Right atrium auricular region (tissue), 2 donors: ENCODE measurements at regions not wholly inside any gene's neighbourhood (a gene's known extent, or its start where the extent isn't known, plus 50 kb on each side); places are given as distances from the start of the nearest gene placed in this dataset.
"Not testable (repeated sequence)": the region's sequence is repeated elsewhere in the genome, so short reads cannot be mapped to it uniquely, and the experiment has no call there.

Source experiments
- DNase-seq: peaks from one replicate; pipeline ENCODE4 v3.0.0-alpha.2; 2019; ENCODE audit warnings: low spot score
- H3K27ac ChIP-seq, 2 donors: fragments of 200-600 bp; sonication (generic); 1 replicate in 1 of 2; 2 replicates in 1 of 2; pipeline ENCODE4 v1.5.1; 2016 to 2019
- H3K27me3 ChIP-seq, 2 donors: fragments of 200-600 bp; sonication (generic); one replicate each; pipeline versions ENCODE4 v1.5.1 to v1.6.0; 2017 to 2019
- H3K36me3 ChIP-seq: fragments of 200-600 bp; sonication (generic); one replicate; pipeline ENCODE4 v1.5.1; 2016
- H3K4me1 ChIP-seq, 2 donors: fragments of 200-600 bp; sonication (generic); one replicate each; pipeline versions ENCODE4 v1.5.1 to v1.6.0; 2017 to 2019
- H3K4me3 ChIP-seq, 2 donors: fragments of 200-600 bp; sonication (generic); 1 replicate in 1 of 2; 2 replicates in 1 of 2; pipeline ENCODE4 v1.5.1; 2017 to 2019; ENCODE audit warnings: mild to moderate bottlenecking in 1 of 2, moderate library complexity in 1 of 2
- H3K9me3 ChIP-seq, 2 donors: fragments of 200-600 bp; sonication (generic); one replicate each; pipeline ENCODE4 v1.5.1; 2019
- CTCF ChIP-seq, 2 donors: fragments of 200-600 bp; sonication (generic); IDR thresholded peaks; one replicate each; pipeline ENCODE4 v1.5.1; 2019; ENCODE audit warnings: antibody characterized with exemption in 2 of 2

GRCh38 chr6:27806981-27807440, 105.2 kb downstream of the OR2B2 start:
- H3K27ac ChIP-seq: peak overlapping the region; percentile 81 to 84
- TF ChIP-seq CTCF (IDR thresholded peaks at IDR 0.05): no peak
- H3K9me3 ChIP-seq: no peaks in the 10 kb centered on the region
- no peak for DNase-seq
- H3K4me3 ChIP-seq: peak overlapping the region; percentile 55 to 60
- H3K4me1 ChIP-seq: no peaks in the 10 kb centered on the region
- no peaks in the 10 kb centered on the region for H3K36me3 ChIP-seq
- no peaks in the 10 kb centered on the region for H3K27me3 ChIP-seq

- H3K27ac ChIP-seq: no peak overlapping the region
- no peak for DNase-seq
- H3K27me3 ChIP-seq: no peaks in the 10 kb centered on the region
- no peak for TF ChIP-seq CTCF (IDR thresholded peaks at IDR 0.05)
- no peaks in the 10 kb centered on the region for H3K9me3 ChIP-seq
- H3K4me3 ChIP-seq: no peak overlapping the region
- H3K36me3 ChIP-seq: no peaks in the 10 kb centered on the region
- no peaks in the 10 kb centered on the region for H3K4me1 ChIP-seq
Observed at GRCh38 chr6:27805347-27805746, 106.8 kb downstream of the OR2B2 start.

- DNase-seq: no peak
- Histone ChIP-seq H3K27me3 (no peaks in the 10 kb centered on the region), H3K4me1 (no peaks in the 10 kb centered on the region), H3K27ac (no peak overlapping the region), H3K4me3 (no peak overlapping the region), H3K36me3 (no peaks in the 10 kb centered on the region), H3K9me3 (no peaks in the 10 kb centered on the region)
- TF ChIP-seq CTCF (IDR thresholded peaks at IDR 0.05): no peak
Observed at GRCh38 chr6:27804851-27805250, 107.3 kb downstream of the OR2B2 start.

- Histone ChIP-seq H3K27ac (no peak overlapping the region), H3K4me1 (no peaks in the 10 kb centered on the region), H3K9me3 (no peaks in the 10 kb centered on the region), H3K36me3 (no peaks in the 10 kb centered on the region), H3K4me3 (no peak overlapping the region), H3K27me3 (no peaks in the 10 kb centered on the region)
- no peak for TF ChIP-seq CTCF (IDR thresholded peaks at IDR 0.05)
- no peak for DNase-seq
Observed at GRCh38 chr6:27800731-27801373, 111.3 kb downstream of the OR2B2 start.

GRCh38 chr6:27797960-27798359, 114.2 kb downstream of the OR2B2 start:
- DNase-seq: no peak
- H3K27me3 ChIP-seq: no peaks in the 10 kb centered on the region
- no peak overlapping the region for H3K27ac ChIP-seq
- no peaks in the 10 kb centered on the region for H3K36me3 ChIP-seq
- TF ChIP-seq CTCF (IDR thresholded peaks at IDR 0.05): no peak
- H3K4me3 ChIP-seq: no peak overlapping the region
- peaks cover 0 to under 1% of the 10 kb centered on the region in 2 donors for H3K4me1 ChIP-seq
- H3K9me3 ChIP-seq: no peaks in the 10 kb centered on the region

GRCh38 chr6:27796736-27797481, 115.3 kb downstream of the OR2B2 start:
- not testable (repeated sequence) for H3K9me3 ChIP-seq

More at GRCh38 chr6:27796736-27797481, 115.3 kb downstream of the OR2B2 start:
- not testable (repeated sequence) for H3K36me3 ChIP-seq, DNase-seq, H3K4me1 ChIP-seq, H3K27ac ChIP-seq, H3K27me3 ChIP-seq, H3K4me3 ChIP-seq
